HG03196 (cell line): ENCODE measurements at regions not wholly inside any gene's neighbourhood (a gene's known extent, or its start where the extent isn't known, plus 50 kb on each side); places are given as distances from the start of the nearest gene placed in this dataset.

Source experiments
- ATAC-seq: cut with Tn5 transposase; IDR thresholded peaks from one replicate; pipeline ENCODE4 v1.9.1; 2021; ENCODE audit not compliant: unreplicated experiment

DNA sequence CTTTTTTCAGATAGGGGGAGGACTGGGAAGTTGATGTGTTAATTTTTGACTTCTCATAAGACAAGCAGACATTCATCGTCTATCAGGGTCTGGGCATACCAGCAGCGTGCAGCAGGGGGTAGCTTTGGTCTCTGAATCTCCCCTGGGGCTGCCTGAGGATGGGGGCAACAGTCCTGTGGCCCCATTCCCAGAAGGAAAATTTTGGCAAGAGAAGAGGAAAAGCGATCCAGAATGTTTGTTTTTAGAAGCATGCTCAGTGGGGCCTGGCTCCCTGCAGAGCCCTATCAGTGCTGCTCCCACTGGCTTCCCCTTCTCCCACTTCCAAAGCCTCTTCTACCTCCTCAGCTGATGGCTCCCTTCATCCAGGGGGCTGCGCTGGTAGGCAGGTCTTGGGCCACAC, 194.8 kb upstream of the IL12B start:
- ATAC-seq, result no peak

DNA sequence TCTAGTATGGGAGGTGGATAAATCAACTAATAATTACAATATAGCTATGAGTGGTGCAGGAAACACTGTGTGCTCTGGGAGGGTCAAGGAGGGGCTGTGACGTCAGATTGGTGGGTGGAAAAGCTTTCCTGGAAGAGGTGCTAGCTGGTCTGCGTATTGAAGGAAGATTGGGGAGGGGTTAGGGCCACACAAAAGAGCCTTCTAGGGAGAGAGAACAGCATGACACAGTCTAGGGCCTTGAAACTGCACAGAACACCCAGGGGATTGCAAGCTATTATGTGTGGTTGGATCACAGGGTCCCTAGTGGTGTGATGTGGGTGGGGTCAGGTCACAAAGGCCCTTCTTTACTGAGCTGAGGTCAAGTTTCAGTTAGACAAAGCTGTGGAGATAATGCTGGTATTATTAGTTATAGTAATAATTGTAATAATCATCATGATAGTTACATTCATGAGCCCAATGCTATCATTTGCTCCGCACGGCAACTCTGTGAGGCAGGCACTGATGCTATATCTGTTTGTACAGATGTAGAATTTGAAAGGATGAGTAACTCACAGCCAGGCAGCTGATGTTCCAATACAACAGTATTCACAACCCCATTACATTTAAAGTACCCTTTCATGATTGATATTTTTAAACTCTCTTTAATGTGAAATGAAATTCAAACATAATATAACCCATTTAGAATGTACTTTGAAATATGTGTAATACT, 197.4 kb upstream of the IL12B start:
- no peak for ATAC-seq

DNA sequence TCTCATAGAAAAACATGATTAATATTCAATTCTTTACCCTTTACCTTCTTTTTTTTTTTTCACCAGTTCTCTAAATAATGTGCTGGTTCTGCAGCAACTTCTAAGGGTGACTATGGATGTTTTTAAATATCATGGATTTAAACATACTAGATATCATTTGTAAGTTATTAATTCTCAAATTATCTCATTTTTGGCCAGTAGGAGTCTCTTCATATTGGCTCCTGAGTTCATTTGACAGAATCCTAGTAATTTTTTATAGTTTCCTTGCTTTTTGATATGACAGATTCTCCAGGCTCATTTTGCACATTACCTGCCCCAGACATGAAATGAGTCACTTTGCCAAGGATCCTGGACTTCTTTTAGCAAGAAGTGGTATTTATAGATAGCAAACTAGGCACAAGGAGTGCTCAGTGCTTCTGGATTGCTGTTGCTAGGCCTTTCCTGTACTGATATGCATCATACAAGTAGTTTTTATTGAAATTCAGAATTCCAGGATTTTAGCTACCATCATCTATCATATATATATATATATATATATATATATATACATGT, 201.3 kb upstream of the IL12B start:
- no peak for ATAC-seq

GRCh38 chr5:159533197-159533596, 202.9 kb upstream of the IL12B start:
- no peak for ATAC-seq

GRCh38 chr5:159536166-159536565, 205.9 kb upstream of the IL12B start:
- ATAC-seq, result no peak

DNA sequence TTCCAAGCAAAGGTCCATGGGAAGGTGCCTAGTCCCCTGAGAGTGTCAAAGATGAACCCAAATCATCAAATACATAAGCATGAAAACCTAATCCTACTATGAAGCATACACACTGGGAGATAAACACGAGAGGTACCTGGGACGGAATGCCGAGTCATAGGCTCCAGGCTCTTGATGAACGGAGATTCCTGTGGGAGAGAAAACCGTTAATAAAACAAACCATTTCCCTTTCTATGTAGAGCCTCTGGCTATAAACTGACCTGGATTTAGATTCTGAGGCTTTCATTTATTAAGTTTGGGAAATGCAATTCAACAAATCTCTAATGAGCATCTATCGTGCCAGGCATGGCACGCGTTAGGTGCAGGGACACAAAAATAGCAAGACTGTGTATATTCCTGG, 206.4 kb upstream of the IL12B start:
- ATAC-seq, result no peak

GRCh38 chr5:159539678-159540077, 209.4 kb upstream of the IL12B start:
- ATAC-seq, result no peak

GRCh38 chr5:159543326-159543725, 213.0 kb upstream of the IL12B start:
- no peak for ATAC-seq

DNA sequence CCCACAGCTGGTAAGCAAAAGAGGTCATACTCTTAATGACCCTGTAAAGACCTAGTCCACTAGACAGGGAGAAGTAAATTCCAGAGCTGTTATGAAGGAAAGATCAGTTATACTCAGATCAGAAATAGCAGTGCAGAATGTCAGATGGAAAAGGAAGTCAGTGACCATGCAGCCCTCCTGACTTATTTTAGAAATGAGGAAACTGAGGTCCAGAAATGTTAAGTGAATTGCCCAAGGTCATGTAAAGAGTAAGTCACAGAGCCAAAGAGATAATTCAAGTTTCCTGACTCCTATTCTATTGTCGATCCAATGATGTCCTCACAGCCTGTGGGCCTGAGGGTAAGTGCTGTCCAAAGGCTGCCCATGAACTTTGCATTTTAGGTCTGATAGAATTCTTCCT, 214.9 kb upstream of the IL12B start:
- no peak for ATAC-seq

DNA sequence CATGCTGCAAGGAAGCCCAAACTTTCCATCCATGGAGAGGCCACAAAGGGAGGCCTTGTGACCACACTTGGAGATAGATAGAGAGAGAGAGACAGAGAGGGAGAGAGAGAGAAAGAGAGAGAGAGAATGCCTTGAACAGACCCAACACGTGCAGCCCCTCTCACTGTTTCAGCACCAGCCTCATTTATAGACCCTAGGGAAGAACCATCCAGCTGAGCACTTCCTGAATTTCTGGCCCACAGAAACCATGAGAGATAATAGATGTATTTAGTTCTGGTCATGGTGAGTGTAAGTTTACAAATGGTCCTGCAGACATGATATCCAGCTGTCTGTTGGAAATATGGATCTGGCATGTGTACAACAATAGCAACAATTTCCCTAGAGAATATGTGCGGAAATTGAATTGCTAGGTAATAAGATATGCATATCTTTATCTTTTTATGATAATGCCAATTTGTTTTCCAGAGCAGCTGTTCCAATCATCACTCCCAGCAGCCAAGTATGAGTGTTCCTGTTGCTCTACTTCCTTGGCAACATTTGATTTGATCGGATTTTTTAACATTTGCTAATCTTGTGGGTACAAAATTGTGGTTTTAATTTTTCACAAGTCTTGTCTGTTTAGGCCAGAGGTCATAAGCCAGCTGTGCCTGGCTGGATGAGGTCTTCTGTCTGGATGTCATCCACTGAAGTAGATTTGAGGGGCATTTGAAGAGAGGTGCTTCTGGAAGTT, 217.3 kb upstream of the IL12B start:
- no peak for ATAC-seq

- no peak for ATAC-seq
These were observed 218.2 kb upstream of the IL12B start for GRCh38 chr5:159548517-159548916.

DNA sequence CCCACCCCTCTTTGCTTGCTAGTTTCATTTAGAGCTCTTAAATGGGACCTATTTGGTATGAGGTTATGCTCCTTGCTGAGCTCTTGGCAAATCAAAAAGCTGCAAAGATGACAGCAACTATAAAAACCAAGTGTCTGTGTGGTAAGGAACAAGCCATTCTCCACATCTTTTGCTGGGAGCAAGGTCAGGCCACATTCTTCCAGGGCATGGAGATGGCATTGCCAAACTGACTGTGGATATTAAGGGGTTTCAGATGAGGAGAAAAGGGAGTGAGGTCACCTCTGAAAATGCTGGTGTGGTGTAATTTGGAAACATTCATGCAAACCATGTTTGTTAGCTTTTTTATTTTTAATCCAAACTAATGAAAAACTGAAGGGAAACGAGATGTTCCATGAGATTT, 218.8 kb upstream of the IL12B start:
- ATAC-seq, result no peak

GRCh38 chr5:159550951-159551350, 220.7 kb upstream of the IL12B start:
- no peak for ATAC-seq

DNA sequence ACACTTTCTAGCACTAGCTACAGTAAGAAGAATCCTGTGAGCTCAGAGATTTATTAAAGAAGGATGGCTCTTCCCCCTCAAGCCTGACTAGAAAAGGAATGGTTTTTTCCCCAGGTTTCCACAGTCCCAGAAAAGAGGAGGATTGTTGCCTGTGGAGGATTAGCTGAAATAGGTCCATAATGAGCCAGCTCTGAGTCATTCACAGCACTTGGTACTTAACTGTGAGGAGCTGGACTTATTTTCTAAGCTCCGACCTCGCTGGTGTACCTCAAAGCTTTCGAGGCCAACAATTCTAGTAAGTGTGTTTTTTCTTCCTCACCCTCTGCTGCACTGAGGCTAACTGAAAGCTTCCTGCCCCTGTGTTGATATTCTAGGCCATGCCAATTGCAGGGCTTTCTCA, 222.5 kb upstream of the IL12B start:
- ATAC-seq, result no peak

- ATAC-seq, result no peak
These were observed 223.5 kb upstream of the IL12B start for GRCh38 chr5:159553792-159554191.

DNA sequence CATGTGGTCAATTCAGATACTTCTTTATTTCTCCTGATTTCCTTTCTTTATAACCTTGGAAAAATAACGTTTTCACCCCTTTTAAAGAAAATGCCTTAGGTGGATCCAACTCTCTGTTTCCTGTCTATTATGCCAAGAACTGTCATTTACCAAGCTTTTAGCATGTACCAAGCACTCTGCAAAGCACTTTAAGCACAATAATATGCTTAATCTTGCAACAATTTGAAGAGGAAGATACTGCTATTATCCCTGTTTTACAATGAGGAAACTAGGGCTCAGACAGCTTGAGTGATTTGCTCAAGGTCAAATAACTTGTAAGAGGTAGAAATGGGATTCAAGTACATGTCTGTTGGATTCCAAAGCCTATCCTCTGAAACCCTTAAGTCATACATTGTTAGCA, 224.8 kb upstream of the IL12B start:
- ATAC-seq, result no peak

DNA sequence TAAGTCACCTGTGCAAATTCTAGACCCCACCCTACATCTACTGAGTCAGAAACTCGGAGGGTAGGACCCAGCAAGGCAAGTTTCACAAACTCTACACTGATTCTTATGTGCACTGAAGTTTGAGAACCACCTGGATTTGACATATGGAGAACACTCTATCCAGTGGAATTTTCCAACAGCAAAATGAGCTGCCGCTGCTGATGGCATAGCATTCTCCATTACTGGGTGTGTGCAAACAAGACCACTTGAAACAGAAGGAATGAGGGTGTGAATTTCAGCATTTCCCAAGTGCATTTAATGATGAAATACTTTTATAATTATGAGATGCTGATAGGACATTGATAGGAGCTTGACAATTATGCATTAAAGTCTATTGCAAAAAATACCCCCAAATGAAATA, 229.1 kb upstream of the IL12B start:
- ATAC-seq, result no peak

DNA sequence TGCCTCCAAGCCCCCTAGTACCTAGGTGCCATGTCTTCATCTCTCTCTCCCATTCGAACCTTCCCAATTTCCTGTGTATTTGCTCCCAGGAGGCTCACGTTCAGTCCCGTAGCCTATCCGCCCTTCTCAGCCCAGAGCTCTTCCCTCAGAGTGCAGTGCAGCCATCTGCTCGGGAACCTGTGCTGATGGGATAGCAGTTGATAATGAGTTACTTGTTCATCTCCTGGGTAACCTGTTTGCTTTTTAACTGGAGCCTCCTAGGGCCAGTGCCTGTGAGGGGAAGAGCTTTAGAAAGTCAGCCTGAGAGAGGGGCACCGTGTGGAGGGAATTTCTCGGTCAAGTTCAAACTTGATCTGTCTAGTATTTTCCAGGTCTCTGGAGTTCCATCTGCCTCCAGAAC, 229.8 kb upstream of the IL12B start:
- no peak for ATAC-seq

GRCh38 chr5:159564031-159564430, 233.7 kb upstream of the IL12B start:
- ATAC-seq, result no peak

DNA sequence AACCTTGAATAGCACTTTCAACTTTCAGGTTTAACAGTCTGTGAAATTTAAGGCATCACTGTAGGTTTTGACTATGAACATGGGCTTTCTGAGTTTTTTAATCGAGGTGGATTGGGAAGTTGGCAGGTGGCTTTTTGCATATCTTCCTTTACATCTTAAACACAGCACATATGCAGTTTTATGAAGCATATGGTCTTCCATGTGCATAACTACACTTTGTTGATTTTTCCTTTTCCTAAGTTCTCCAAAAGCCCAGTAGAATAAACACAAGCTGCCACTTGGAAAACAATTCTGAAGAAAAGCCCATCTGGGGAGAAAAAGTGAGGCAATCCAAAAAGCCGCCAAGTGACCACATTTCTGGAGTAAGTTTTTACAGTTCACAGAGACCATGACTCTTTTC, 236.5 kb upstream of the IL12B start:
- ATAC-seq, result no peak

DNA sequence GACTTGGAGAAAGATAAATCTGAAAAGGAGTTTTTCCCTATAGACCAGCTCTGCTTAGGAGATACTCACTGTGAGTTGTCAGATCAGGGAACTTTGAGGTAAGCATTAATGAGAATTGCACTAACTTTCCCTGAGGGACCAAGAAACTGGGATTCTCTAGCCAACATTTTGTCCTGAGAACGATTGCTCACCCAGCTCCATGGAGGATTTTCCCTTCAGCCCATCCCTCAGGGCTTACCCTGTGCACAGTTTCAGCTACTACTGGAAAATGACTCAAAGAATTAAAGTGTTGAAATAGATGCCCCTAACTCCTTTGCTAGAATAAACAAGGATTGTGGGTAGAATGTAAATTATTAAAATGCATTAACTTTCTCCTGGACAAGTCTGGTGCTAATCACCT, 237.2 kb upstream of the IL12B start:
- no peak for ATAC-seq

DNA sequence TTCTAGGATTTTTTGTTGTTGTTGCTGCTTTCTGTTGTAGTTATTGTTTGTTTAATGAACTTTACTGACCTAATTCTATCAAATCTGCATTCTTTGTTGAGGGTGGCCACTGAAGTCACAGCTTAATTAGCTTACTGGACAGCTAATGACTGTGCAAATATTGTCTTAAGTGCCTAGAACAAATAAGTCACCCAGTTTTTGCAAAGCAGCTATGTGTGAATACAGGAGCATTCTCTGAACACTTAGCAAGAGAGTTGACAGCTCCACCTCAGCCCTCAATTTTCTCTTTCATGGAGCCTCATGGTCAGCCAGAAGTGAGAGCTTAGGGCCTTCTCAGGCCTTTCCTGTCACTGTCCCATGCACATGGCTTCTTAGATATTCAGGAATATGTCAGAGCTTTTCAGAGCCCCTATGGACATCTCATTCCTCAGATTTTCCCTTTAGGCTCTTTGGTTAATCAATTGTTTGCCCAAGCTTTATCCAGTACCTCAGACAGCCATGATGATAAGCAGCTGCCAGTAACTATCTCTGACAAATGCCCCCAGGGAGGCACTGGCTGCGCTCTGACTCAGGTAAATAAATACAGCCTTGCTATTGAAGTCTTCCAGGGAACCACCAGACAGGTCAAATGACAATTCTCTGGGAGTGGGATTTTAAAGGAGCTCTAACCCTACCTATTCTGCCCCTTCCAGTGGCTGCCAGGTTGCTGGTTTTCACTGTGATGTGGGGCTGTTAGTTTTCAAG, 241.4 kb upstream of the IL12B start:
- ATAC-seq, result no peak
